HEK293T (cell line): ENCODE measurements at regions not wholly inside any gene's neighbourhood (a gene's known extent, or its start where the extent isn't known, plus 50 kb on each side); places are given as distances from the start of the nearest gene placed in this dataset.

Source experiments
- CTCF ChIA-PET: fragments of 350-600 bp; formaldehyde crosslinking; extraction: SDS; loops from one replicate; lab custom pipeline; 2021; ENCODE audit warnings: antibody characterized with exemption, inconsistent platforms; lab: Yijun Ruan, JAX
- POLR2A ChIA-PET: fragments of 350-600 bp; formaldehyde crosslinking; extraction: SDS; loops from one replicate; lab custom pipeline; 2020; ENCODE audit warnings: antibody characterized with exemption, inconsistent platforms; lab: Yijun Ruan, JAX
- DNase-seq: peaks from one replicate; pipeline ENCODE4 v3.0.0; 2012; ENCODE audit warnings: mixed read lengths; ENCODE audit errors: extremely low spot score
- ARNT ChIP-seq: fragments of 450-650 bp; IDR thresholded peaks from 2 replicates; pipeline ENCODE4 v1.6.1; 2017; ENCODE audit warnings: mild to moderate bottlenecking
- BHLHE40 ChIP-seq: fragments of 450-650 bp; IDR thresholded peaks from 2 replicates; pipeline ENCODE4 v1.6.1; 2016; ENCODE audit warnings: mild to moderate bottlenecking, moderate library complexity, borderline replicate concordance
- CTBP1 ChIP-seq: fragments of 450-650 bp; IDR thresholded peaks from 2 replicates; pipeline ENCODE4 v1.6.1; 2016; ENCODE audit warnings: borderline replicate concordance
- ELF4 ChIP-seq: fragments of 450-650 bp; IDR thresholded peaks from 2 replicates; pipeline ENCODE4 v1.6.1; 2017; ENCODE audit warnings: antibody characterized with exemption
- FOXA1 ChIP-seq: fragments of 450-650 bp; IDR thresholded peaks from 2 replicates; pipeline ENCODE4 v1.6.1; 2016; ENCODE audit warnings: mild to moderate bottlenecking
- FOXK2 ChIP-seq: fragments of 450-650 bp; IDR thresholded peaks from 2 replicates; pipeline ENCODE4 v1.6.1; 2016; ENCODE audit warnings: mild to moderate bottlenecking
- FOXM1 ChIP-seq: fragments of 450-650 bp; IDR thresholded peaks from 2 replicates; pipeline ENCODE4 v1.6.1; 2017; ENCODE audit warnings: mild to moderate bottlenecking, borderline replicate concordance
- HDGF ChIP-seq: fragments of 450-650 bp; IDR thresholded peaks from 2 replicates; pipeline ENCODE4 v1.6.1; 2017; ENCODE audit warnings: antibody characterized with exemption, borderline replicate concordance
- L3MBTL2 ChIP-seq: fragments of 450-650 bp; conservative IDR thresholded peaks from 2 replicates; pipeline ENCODE4 v1.6.1; 2016; ENCODE audit warnings: mild to moderate bottlenecking
- LEF1 ChIP-seq: fragments of 450-650 bp; IDR thresholded peaks from 2 replicates; pipeline ENCODE4 v1.6.1; 2017; ENCODE audit warnings: mild to moderate bottlenecking, borderline replicate concordance
- NFRKB ChIP-seq: fragments of 450-650 bp; IDR thresholded peaks from 2 replicates; pipeline ENCODE4 v1.6.1; 2016; ENCODE audit warnings: mild to moderate bottlenecking, moderate library complexity
- PKNOX1 ChIP-seq: fragments of 450-650 bp; IDR thresholded peaks from 2 replicates; pipeline ENCODE4 v1.6.1; 2016
- SP1 ChIP-seq: fragments of 450-650 bp; IDR thresholded peaks from 2 replicates; pipeline ENCODE4 v1.6.1; 2017
- SUZ12 ChIP-seq: fragments of 450-650 bp; IDR thresholded peaks from 2 replicates; pipeline ENCODE4 v1.6.1; 2016; ENCODE audit warnings: mild to moderate bottlenecking
- TARDBP ChIP-seq: fragments of 450-650 bp; IDR thresholded peaks from 2 replicates; pipeline ENCODE4 v1.6.1; 2016
- ZNF384 ChIP-seq: fragments of 450-650 bp; IDR thresholded peaks from 2 replicates; pipeline ENCODE4 v1.6.1; 2016

- TF ChIP-seq FOXA1 (no peak), ELF4 (no peak), CTBP1 (no peak), SUZ12 (no peak), FOXK2 (no peak), LEF1 (no peak), HDGF (no peak), PKNOX1 (no peak), NFRKB (no peak), ARNT (no peak), L3MBTL2 (no peak)
- ChIA-PET CTCF (no interaction called here), POLR2A (no interaction called here)
- DNase-seq, result no peak
These were observed 86.0 kb upstream of the ITGA4 start for GRCh38 chr2:181371195-181371594.

GRCh38 chr2:181371782-181372645, 85.2 kb upstream of the ITGA4 start:
- ChIA-PET POLR2A (no interaction called here), CTCF (no interaction called here)
- no peak for DNase-seq
- TF ChIP-seq NFRKB, result no peak
- TF ChIP-seq SUZ12, result no peak
- no peak for TF ChIP-seq ZNF384

- no peak for DNase-seq
- TF ChIP-seq CTBP1 (no peak), ARNT (no peak), ELF4 (no peak), FOXA1 (no peak), BHLHE40 (no peak), HDGF (no peak), L3MBTL2 (no peak), ZNF384 (no peak), SP1 (no peak), SUZ12 (no peak), FOXK2 (no peak), PKNOX1 (no peak), NFRKB (no peak)
- ChIA-PET POLR2A (no interaction called here), CTCF (no interaction called here)
These were observed 84.5 kb upstream of the ITGA4 start for GRCh38 chr2:181372646-181373040.

GRCh38 chr2:181374781-181375675, 82.2 kb upstream of the ITGA4 start:
- POLR2A ChIA-PET, result no interaction called here
- TF ChIP-seq FOXK2, result no peak
- TF ChIP-seq FOXM1, result no peak
- no peak for TF ChIP-seq TARDBP
- TF ChIP-seq HDGF, result no peak
- no peak for TF ChIP-seq BHLHE40
- no peak for TF ChIP-seq NFRKB
- no peak for TF ChIP-seq PKNOX1
- no peak for TF ChIP-seq ELF4
- TF ChIP-seq ZNF384, result no peak
- no peak for TF ChIP-seq LEF1
- TF ChIP-seq FOXA1, result no peak
- no peak for TF ChIP-seq ARNT
- no peak for TF ChIP-seq L3MBTL2
- TF ChIP-seq SP1, result no peak
- TF ChIP-seq SUZ12, result no peak
- DNase-seq, result no peak
- CTCF ChIA-PET, result no interaction called here

GRCh38 chr2:181376442-181376841, 80.7 kb upstream of the ITGA4 start:
- CTCF ChIA-PET, result no interaction called here
- POLR2A ChIA-PET, result no interaction called here
- no peak for DNase-seq
- TF ChIP-seq CTBP1, result no peak
- TF ChIP-seq ZNF384, result no peak
- no peak for TF ChIP-seq L3MBTL2
- no peak for TF ChIP-seq FOXM1
- no peak for TF ChIP-seq ARNT
- no peak for TF ChIP-seq BHLHE40
- TF ChIP-seq SUZ12, result no peak
- TF ChIP-seq ELF4, result no peak
- TF ChIP-seq NFRKB, result no peak
- no peak for TF ChIP-seq FOXA1
- no peak for TF ChIP-seq FOXK2
- no peak for TF ChIP-seq LEF1
- no peak for TF ChIP-seq PKNOX1
- no peak for TF ChIP-seq TARDBP
